ENCODE measurements at regions not wholly inside any gene's neighbourhood (a gene's known extent, or its start where the extent isn't known, plus 50 kb on each side); places are given as distances from the start of the nearest gene placed in this dataset.
A peak's percentile ranks its signal among the peaks of the same experiment; 100 is the strongest.

GRCh38 chr14:53478174-53478573 is 325.1 kb upstream of the DDHD1 start:
- Histone ChIP-seq H3K9me2 (replicated peaks; ENCODE audit: low read length) (no peaks in the 10 kb centered on the region), H3K4me2 (ENCODE audit: low read length) (no peak overlapping the region), H3K79me2 (ENCODE audit: low read length) (no peaks in the 10 kb centered on the region), H3K9ac (ENCODE audit: low read length) (no peak overlapping the region), H3K27ac (ENCODE audit: low read length) (no peak overlapping the region), H3K9me3 (ENCODE audit: low read length) (no peaks in the 10 kb centered on the region), H3K36me3 (ENCODE audit: low read depth, low read length) (no peaks in the 10 kb centered on the region), H3K27me3 (ENCODE audit: low read length) (no peaks in the 10 kb centered on the region), H3K4me3 (ENCODE audit: low read length) (no peak overlapping the region), H3F3A (ENCODE audit: low read length, unreplicated experiment) (no peaks in the 10 kb centered on the region), H4K20me1 (ENCODE audit: low read length) (no peaks in the 10 kb centered on the region), H3K4me1 (ENCODE audit: insufficient read depth, low read length) (no peaks in the 10 kb centered on the region), H2AFZ (ENCODE audit: low read length) (no peak overlapping the region)
- no TSS peak for BruUV-seq (replicated peaks)
- ChIA-PET CTCF (no interaction called here), POLR2A (ENCODE audit: unreplicated experiment) (no interaction called here)
- TF ChIP-seq CTCF (conservative IDR thresholded peaks at IDR 0.05; ENCODE audit: low read depth, low read length) (no peak), EZH2phosphoT487 (IDR thresholded peaks at IDR 0.05; ENCODE audit: borderline replicate concordance, low read length) (no peak), EZH2 (IDR thresholded peaks at IDR 0.05; ENCODE audit: low read length, unreplicated experiment) (no peak)
- intact Hi-C loops (cut with micrococcal nuclease): no loop called here
- ATAC-seq: no peak
- DNase-seq: no peak

- no peak overlapping the region for H3K9ac ChIP-seq (ENCODE audit: low read length)
- H3K79me2 ChIP-seq (ENCODE audit: low read length): no peaks in the 10 kb centered on the region
- no peaks in the 10 kb centered on the region for H3K4me1 ChIP-seq (ENCODE audit: insufficient read depth, low read length)
- DNase-seq (no peak), ATAC-seq (peak; percentile 59; the same call in 1 of the 2 replicates)
- no peak for TF ChIP-seq CTCF (conservative IDR thresholded peaks at IDR 0.05; ENCODE audit: low read depth, low read length)
- TF ChIP-seq EZH2phosphoT487 (IDR thresholded peaks at IDR 0.05; ENCODE audit: borderline replicate concordance, low read length): no peak
- TF ChIP-seq EZH2 (IDR thresholded peaks at IDR 0.05; ENCODE audit: low read length, unreplicated experiment): no peak
- no peak overlapping the region for H3K4me3 ChIP-seq (ENCODE audit: low read length)
- ChIA-PET CTCF (no interaction called here), POLR2A (ENCODE audit: unreplicated experiment) (interaction anchor here (0.6 kb wide), 1 partner anchor 123 kb away, joined by 6 read pairs; no protein-coding TSS in a partner anchor)
- no peaks in the 10 kb centered on the region for H3K9me2 ChIP-seq (replicated peaks; ENCODE audit: low read length)
- no peaks in the 10 kb centered on the region for H4K20me1 ChIP-seq (ENCODE audit: low read length)
- intact Hi-C loops (cut with micrococcal nuclease): no loop called here
- no peaks in the 10 kb centered on the region for H3K9me3 ChIP-seq (ENCODE audit: low read length)
- H3F3A ChIP-seq (ENCODE audit: low read length, unreplicated experiment): no peaks in the 10 kb centered on the region
- H3K27me3 ChIP-seq (ENCODE audit: low read length): no peaks in the 10 kb centered on the region
- no peak overlapping the region for H2AFZ ChIP-seq (ENCODE audit: low read length)
- no peaks in the 10 kb centered on the region for H3K36me3 ChIP-seq (ENCODE audit: low read depth, low read length)
- no TSS peak for BruUV-seq (replicated peaks)
- no peak overlapping the region for H3K27ac ChIP-seq (ENCODE audit: low read length)
- H3K4me2 ChIP-seq (ENCODE audit: low read length): no peak overlapping the region
Observed at GRCh38 chr14:53473480-53473879, 320.4 kb upstream of the DDHD1 start.

GRCh38 chr14:53472306-53472705 is 319.2 kb upstream of the DDHD1 start:
- ATAC-seq (no peak), DNase-seq (no peak)
- H3K36me3 ChIP-seq (ENCODE audit: low read depth, low read length): no peaks in the 10 kb centered on the region
- H3K27me3 ChIP-seq (ENCODE audit: low read length): no peaks in the 10 kb centered on the region
- POLR2A ChIA-PET (ENCODE audit: unreplicated experiment): no interaction called here
- H3F3A ChIP-seq (ENCODE audit: low read length, unreplicated experiment): no peaks in the 10 kb centered on the region
- no peak overlapping the region for H3K4me2 ChIP-seq (ENCODE audit: low read length)
- no TSS peak for BruUV-seq (replicated peaks)
- H3K9me3 ChIP-seq (ENCODE audit: low read length): no peaks in the 10 kb centered on the region
- H3K27ac ChIP-seq (ENCODE audit: low read length): no peak overlapping the region
- no peaks in the 10 kb centered on the region for H3K4me1 ChIP-seq (ENCODE audit: insufficient read depth, low read length)
- no peaks in the 10 kb centered on the region for H3K79me2 ChIP-seq (ENCODE audit: low read length)
- CTCF ChIA-PET: no interaction called here
- no peaks in the 10 kb centered on the region for H3K9me2 ChIP-seq (replicated peaks; ENCODE audit: low read length)
- no peak overlapping the region for H3K4me3 ChIP-seq (ENCODE audit: low read length)
- intact Hi-C loops (cut with micrococcal nuclease): no loop called here
- no peak overlapping the region for H2AFZ ChIP-seq (ENCODE audit: low read length)
- TF ChIP-seq EZH2phosphoT487 (IDR thresholded peaks at IDR 0.05; ENCODE audit: borderline replicate concordance, low read length) (no peak), CTCF (conservative IDR thresholded peaks at IDR 0.05; ENCODE audit: low read depth, low read length) (no peak), EZH2 (IDR thresholded peaks at IDR 0.05; ENCODE audit: low read length, unreplicated experiment) (no peak)
- H4K20me1 ChIP-seq (ENCODE audit: low read length): no peaks in the 10 kb centered on the region
- no peak overlapping the region for H3K9ac ChIP-seq (ENCODE audit: low read length)

Measured in PC-3 (cell line).